Spleen (tissue), 11 donors: ENCODE measurements at regions not wholly inside any gene's neighbourhood (a gene's known extent, or its start where the extent isn't known, plus 50 kb on each side); places are given as distances from the start of the nearest gene placed in this dataset.

Source experiments
- DNase-seq: peaks from one replicate; pipeline ENCODE4 v3.0.0-alpha.2; 2020
- H3K27ac ChIP-seq, 8 donors: fragments of 200-600 bp; sonication (generic) in 7 of 8; 1 replicate in 4 of 8; 2 replicates in 4 of 8; pipeline versions ENCODE4 v1.5.0 to v1.8.0; 2016 to 2021; ENCODE audit warnings: inconsistent platforms in 4 of 8, mild to moderate bottlenecking in 4 of 8, moderate library complexity in 1 of 8
- H3K27me3 ChIP-seq, 7 donors: fragments of 200-600 bp; sonication (generic) in 6 of 7; replicated peaks in 1 of 7; 1 replicate in 4 of 7; 2 replicates in 3 of 7; pipeline versions ENCODE4 v1.5.0 to v1.8.0; 2016 to 2021; ENCODE audit warnings: inconsistent platforms in 3 of 7, mild to moderate bottlenecking in 1 of 7
- H3K36me3 ChIP-seq, 6 donors: fragments of 200-600 bp; sonication (generic) in 5 of 6; 1 replicate in 4 of 6; 2 replicates in 2 of 6; pipeline versions ENCODE4 v1.5.0 to v1.8.0; 2016 to 2021; ENCODE audit warnings: inconsistent platforms in 2 of 6
- H3K4me1 ChIP-seq, 6 donors: fragments of 200-600 bp; sonication (generic) in 5 of 6; 1 replicate in 3 of 6; 2 replicates in 3 of 6; pipeline versions ENCODE4 v1.5.0 to v1.8.0; 2016 to 2021; ENCODE audit warnings: inconsistent platforms in 3 of 6
- H3K4me3 ChIP-seq, 8 donors: fragments of 200-600 bp; sonication (generic) in 7 of 8; 1 replicate in 4 of 8; 2 replicates in 4 of 8; pipeline versions ENCODE4 v1.5.0 to v1.8.0; 2016 to 2021; ENCODE audit warnings: inconsistent platforms in 4 of 8, mild to moderate bottlenecking in 4 of 8, moderate library complexity in 2 of 8
- H3K9me3 ChIP-seq, 8 donors: fragments of 200-600 bp; sonication (generic) in 7 of 8; 1 replicate in 4 of 8; 2 replicates in 4 of 8; pipeline versions ENCODE4 v1.5.0 to v1.8.0; 2016 to 2021; ENCODE audit warnings: inconsistent platforms in 4 of 8
- POLR2A ChIP-seq, 3 donors: fragments of 450-650 bp; IDR thresholded peaks; one replicate each; pipeline ENCODE4 v1.5.1; 2017; ENCODE audit warnings: antibody characterized with exemption in 3 of 3, mild to moderate bottlenecking in 1 of 3
- POLR2AphosphoS5 ChIP-seq, 3 donors: sonication (generic); formaldehyde crosslinking; IDR thresholded peaks; one replicate each; pipeline ENCODE4 v1.5.1; 2017; ENCODE audit warnings: antibody characterized with exemption in 3 of 3
- WGBS, 5 donors: extraction: QIAGEN DNeasy Blood & Tissue Kit in 3 of 5; methylation state at CpG; one replicate each; pipeline versions ENCODE4 v1.1.5 to v1.1.7; 2013 to 2018; 5-methylcytosine and 5-hydroxymethylcytosine counted together
- intact Hi-C: fragments of 100-400 bp; cut with DNase I; formaldehyde crosslinking; loops from one replicate; pipeline ENCODE4 v1.15.0; 2023; ENCODE audit warnings: low total_unique reads
- TF ChIP-seq, protein P1 (sequence below), 11 experiments: fragments of 200-600 bp in 7 of 11; fragments of 450-650 bp in 4 of 11; sonication (generic) in 4 of 11; IDR thresholded peaks in 8 of 11; conservative IDR thresholded peaks in 3 of 11; 1 replicate in 7 of 11; 2 replicates in 4 of 11; pipeline versions ENCODE4 v1.4.0 to v1.8.0; 2016 to 2021; ENCODE audit warnings: antibody characterized with exemption in 11 of 11, inconsistent platforms in 4 of 11, mild to moderate bottlenecking in 1 of 11
- donor health status: healthy with polysubstance abuse.
- donor health status: DM: no; HTN: no; CAD: no; lungs with moderate emphysema.
- donor health status: DM: no; HTN: no; CAD: no.
- donor health status: Bipolar disorder and iron deficiency.
- donor health status: healthy.
- donor health status: DM: no; HTN: no; CAD: no.
- donor health status: DM: yes; HTN: yes; CAD: no.

DNA sequence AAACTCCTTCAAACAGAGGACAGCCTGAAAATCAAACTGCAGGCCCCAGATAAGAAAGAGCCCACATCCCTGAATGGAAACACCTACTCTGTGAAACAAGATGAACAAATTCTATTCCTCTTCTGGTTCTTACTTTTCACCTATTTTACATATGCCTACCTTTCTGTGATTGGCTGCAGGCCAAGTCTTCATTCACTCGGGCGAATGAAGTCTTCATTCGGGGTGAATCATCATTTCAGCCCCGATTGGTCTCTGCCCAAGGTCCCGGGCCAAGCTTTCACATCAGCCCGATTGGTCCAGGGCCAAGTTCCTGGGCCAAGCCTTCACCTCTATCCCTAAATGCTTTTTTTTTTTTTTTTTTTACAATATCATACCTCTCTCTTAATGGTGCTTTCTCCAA lies 529.8 kb upstream of the ACTRT1 start:
- Histone ChIP-seq H3K9me3 (no peaks in the 10 kb centered on the region), H3K4me1 (no peaks in the 10 kb centered on the region), H3K27ac (no peak overlapping the region), H3K36me3 (no peaks in the 10 kb centered on the region), H3K4me3 (no peak overlapping the region), H3K27me3 (no peaks in the 10 kb centered on the region)
- TF ChIP-seq, protein P1, sequence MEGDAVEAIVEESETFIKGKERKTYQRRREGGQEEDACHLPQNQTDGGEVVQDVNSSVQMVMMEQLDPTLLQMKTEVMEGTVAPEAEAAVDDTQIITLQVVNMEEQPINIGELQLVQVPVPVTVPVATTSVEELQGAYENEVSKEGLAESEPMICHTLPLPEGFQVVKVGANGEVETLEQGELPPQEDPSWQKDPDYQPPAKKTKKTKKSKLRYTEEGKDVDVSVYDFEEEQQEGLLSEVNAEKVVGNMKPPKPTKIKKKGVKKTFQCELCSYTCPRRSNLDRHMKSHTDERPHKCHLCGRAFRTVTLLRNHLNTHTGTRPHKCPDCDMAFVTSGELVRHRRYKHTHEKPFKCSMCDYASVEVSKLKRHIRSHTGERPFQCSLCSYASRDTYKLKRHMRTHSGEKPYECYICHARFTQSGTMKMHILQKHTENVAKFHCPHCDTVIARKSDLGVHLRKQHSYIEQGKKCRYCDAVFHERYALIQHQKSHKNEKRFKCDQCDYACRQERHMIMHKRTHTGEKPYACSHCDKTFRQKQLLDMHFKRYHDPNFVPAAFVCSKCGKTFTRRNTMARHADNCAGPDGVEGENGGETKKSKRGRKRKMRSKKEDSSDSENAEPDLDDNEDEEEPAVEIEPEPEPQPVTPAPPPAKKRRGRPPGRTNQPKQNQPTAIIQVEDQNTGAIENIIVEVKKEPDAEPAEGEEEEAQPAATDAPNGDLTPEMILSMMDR (IDR thresholded peaks at IDR 0.05 in 8 of 11, conservative IDR thresholded peaks at IDR 0.05 in 3 of 11) = no peak
- TF ChIP-seq POLR2A (IDR thresholded peaks at IDR 0.05) = no peak
- TF ChIP-seq POLR2AphosphoS5 (IDR thresholded peaks at IDR 0.05) = no peak
- intact Hi-C loops = no loop called here
- DNase-seq = no peak
- 74 to 100% (median 91%) methylated on average over 6 of the region's 6 CpGs for WGBS, 5 donors

- Histone ChIP-seq H3K27ac (no peak overlapping the region), H3K4me3 (no peak overlapping the region), H3K9me3 (no peaks in the 10 kb centered on the region), H3K36me3 (no peaks in the 10 kb centered on the region), H3K27me3 (peaks cover 0 to 1% (median 0%) of the 10 kb centered on the region in 7 donors), H3K4me1 (no peaks in the 10 kb centered on the region)
- WGBS, 5 donors = 36 to 71% (median 58%) methylated on average over 2 of the region's 2 CpGs
- TF ChIP-seq POLR2AphosphoS5 (IDR thresholded peaks at IDR 0.05) (no peak), POLR2A (IDR thresholded peaks at IDR 0.05) (no peak)
- TF ChIP-seq, protein P1 (IDR thresholded peaks at IDR 0.05 in 8 of 11, conservative IDR thresholded peaks at IDR 0.05 in 3 of 11) = no peak
- intact Hi-C loops = no loop called here
- no peak for DNase-seq
Observed at GRCh38 chrX:128581615-128582014, 529.4 kb upstream of the ACTRT1 start.

- no peaks in the 10 kb centered on the region for H3K36me3 ChIP-seq
- H3K4me1 ChIP-seq = no peaks in the 10 kb centered on the region
- H3K27ac ChIP-seq = no peak overlapping the region
- no peak for DNase-seq
- H3K9me3 ChIP-seq = peaks cover 0 to 7% (median 0%) of the 10 kb centered on the region in 8 donors
- H3K4me3 ChIP-seq = no peak overlapping the region
- no peaks in the 10 kb centered on the region for H3K27me3 ChIP-seq
- WGBS, 5 donors = 87 to 95% (median 89%) methylated on average over 3 to 5 of the region's 5 CpGs
- TF ChIP-seq, protein P1 (IDR thresholded peaks at IDR 0.05 in 8 of 11, conservative IDR thresholded peaks at IDR 0.05 in 3 of 11) = no peak
- TF ChIP-seq POLR2AphosphoS5 (IDR thresholded peaks at IDR 0.05) = no peak
- TF ChIP-seq POLR2A (IDR thresholded peaks at IDR 0.05) = no peak
- intact Hi-C loops = no loop called here
Observed at GRCh38 chrX:128543114-128543513, 490.9 kb upstream of the ACTRT1 start.

- intact Hi-C loops = no loop called here
- H3K4me1 ChIP-seq = no peaks in the 10 kb centered on the region
- WGBS, 5 donors = 42 to 84% (median 49%) methylated on average over 3 of the region's 3 CpGs
- H3K4me3 ChIP-seq = no peak overlapping the region
- H3K9me3 ChIP-seq = no peaks in the 10 kb centered on the region
- no peak overlapping the region for H3K27ac ChIP-seq
- H3K36me3 ChIP-seq = no peaks in the 10 kb centered on the region
- TF ChIP-seq, protein P1 (IDR thresholded peaks at IDR 0.05 in 8 of 11, conservative IDR thresholded peaks at IDR 0.05 in 3 of 11) = no peak
- TF ChIP-seq POLR2A (IDR thresholded peaks at IDR 0.05) = no peak
- no peak for TF ChIP-seq POLR2AphosphoS5 (IDR thresholded peaks at IDR 0.05)
- no peak for DNase-seq
- H3K27me3 ChIP-seq = no peaks in the 10 kb centered on the region
Observed at GRCh38 chrX:128518508-128518907, 466.3 kb upstream of the ACTRT1 start.
